ENCODE measurements at regions not wholly inside any gene's neighbourhood (a gene's known extent, or its start where the extent isn't known, plus 50 kb on each side); places are given as distances from the start of the nearest gene placed in this dataset.

DNA sequence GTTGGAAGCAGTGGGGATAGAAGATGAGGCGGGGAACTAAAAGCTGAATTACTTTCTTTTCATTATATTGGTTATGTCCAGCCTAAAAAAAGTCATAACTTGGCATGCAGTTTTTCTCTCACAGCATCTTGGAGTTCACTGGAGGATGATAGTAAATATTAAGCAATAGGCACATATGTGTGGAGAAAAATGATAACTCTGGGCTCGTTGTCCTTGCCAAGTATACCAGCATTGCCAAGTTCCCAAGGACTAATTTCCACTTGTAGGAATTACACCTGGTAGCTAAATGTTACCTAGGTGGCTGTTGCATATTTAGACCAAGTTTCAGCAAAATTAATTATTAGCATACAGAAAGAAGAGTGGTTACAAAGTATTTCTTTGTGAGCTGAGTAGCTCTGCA is 1007.6 kb downstream of the ANKRD7 start:
- Histone ChIP-seq H4K8ac (ENCODE audit: low read depth in 2 of 2, low read length in 2 of 2) (no peak overlapping the region), H3K4ac (ENCODE audit: low read depth, low read length) (no peak overlapping the region), H3K4me2 (ENCODE audit: low read depth, low read length) (no peak overlapping the region), H2BK20ac (ENCODE audit: low read depth, low read length) (no peak overlapping the region), H3K27ac (ENCODE audit: insufficient read depth, low read length) (no peak overlapping the region), H4K91ac (ENCODE audit: insufficient read depth, low read depth, low read length) (no peak overlapping the region), H2AK9ac (replicated peaks; ENCODE audit: low read depth, low read length, poor library complexity) (no peak overlapping the region), H4K5ac (ENCODE audit: low read depth, low read length) (no peak overlapping the region), H2AFZ (replicated peaks; ENCODE audit: low read length, poor library complexity) (no peak overlapping the region), H3K18ac (ENCODE audit: low read depth, low read length) (no peak overlapping the region), H2BK120ac (ENCODE audit: low read depth, low read length) (no peak overlapping the region), H3K9ac (ENCODE audit: low read depth, low read length) (no peak overlapping the region), H3K56ac (ENCODE audit: extremely low read depth, insufficient read depth, low read length) (no peak overlapping the region), H4K20me1 (ENCODE audit: insufficient read depth, low read length) (no peaks in the 10 kb centered on the region), H3K4me1 (ENCODE audit: control insufficient read depth, insufficient read depth, low read length) (no peaks in the 10 kb centered on the region), H3K36me3 (ENCODE audit: control insufficient read depth, insufficient read depth, low read length) (no peaks in the 10 kb centered on the region), H3K79me1 (ENCODE audit: low read depth in 1 of 2, low read length in 2 of 2) (no peaks in the 10 kb centered on the region), H2BK15ac (ENCODE audit: low read depth, low read length) (no peak overlapping the region), H3K23ac (ENCODE audit: low read depth, low read length) (no peak overlapping the region), H2AK5ac (ENCODE audit: low read depth, low read length) (no peak overlapping the region), H3K4me3 (ENCODE audit: insufficient read depth, low read depth, low read length) (no peak overlapping the region), H3K9me1 (ENCODE audit: insufficient read depth, low read length) (no peaks in the 10 kb centered on the region), H3K14ac (replicated peaks; ENCODE audit: low read depth, low read length) (no peak overlapping the region), H3K9me3 (ENCODE audit: control insufficient read depth, insufficient read depth, low read length) (peaks cover 1% of the 10 kb centered on the region), H2BK5ac (ENCODE audit: low read depth, low read length, poor library complexity, severe bottlenecking) (no peak overlapping the region), H3K27me3 (ENCODE audit: control insufficient read depth, insufficient read depth, low read length) (no peaks in the 10 kb centered on the region)
- CTCF ChIA-PET, result no interaction called here
- no peak for TF ChIP-seq CEBPB (IDR thresholded peaks at IDR 0.05; ENCODE audit: low read depth, low read length)
- no peak for TF ChIP-seq POLR2A (IDR thresholded peaks at IDR 0.05; ENCODE audit: low read depth, low read length)
- no peak for TF ChIP-seq RAD21 (IDR thresholded peaks at IDR 0.05; ENCODE audit: low read length)
- TF ChIP-seq RFX5 (IDR thresholded peaks at IDR 0.05; ENCODE audit: low read depth, low read length), result no peak
- no peak for TF ChIP-seq RCOR1 (IDR thresholded peaks at IDR 0.05; ENCODE audit: insufficient replicate concordance, low read length)
- TF ChIP-seq MAFK (IDR thresholded peaks at IDR 0.05; ENCODE audit: low read depth, low read length), result no peak
- no peak for TF ChIP-seq FOS (IDR thresholded peaks at IDR 0.05; ENCODE audit: low read depth, low read length)
- TF ChIP-seq MXI1 (IDR thresholded peaks at IDR 0.05; ENCODE audit: borderline replicate concordance, low read depth, low read length), result no peak
- no peak for TF ChIP-seq CTCF (conservative IDR thresholded peaks at IDR 0.05; ENCODE audit: low read depth, low read length)
- no peak for TF ChIP-seq BHLHE40 (IDR thresholded peaks at IDR 0.05; ENCODE audit: low read depth, low read length)
- no peak for TF ChIP-seq SMC3 (IDR thresholded peaks at IDR 0.05; ENCODE audit: low read depth, low read length)
- no peak for TF ChIP-seq USF2 (IDR thresholded peaks at IDR 0.05; ENCODE audit: low read depth, low read length)
- TF ChIP-seq CHD1 (IDR thresholded peaks at IDR 0.05; ENCODE audit: low read depth, low read length), result no peak
- no TSS peak for BruUV-seq (replicated peaks)
- no CpG with 5 or more reads among the region's 2 CpGs for WGBS, 2 experiments (ENCODE audit: extremely low coverage in 2 of 2, insufficient read length in 1 of 2)
- dilution Hi-C loops (cut with HindIII; ENCODE audit: low sequenced_read_pairs, unreplicated experiment), result no loop called here
- in situ Hi-C loops (cut with MboI; ENCODE audit: low sequenced_read_pairs), result no loop called here
- ATAC-seq (ENCODE audit: low read depth) (no peak), DNase-seq (no peak)
- intact Hi-C loops (cut with micrococcal nuclease), result no loop called here
- POLR2A ChIA-PET (ENCODE audit: unreplicated experiment), result no interaction called here

Measured in IMR-90 (cell line).